ENCODE measurements at regions not wholly inside any gene's neighbourhood (a gene's known extent, or its start where the extent isn't known, plus 50 kb on each side); places are given as distances from the start of the nearest gene placed in this dataset.

DNA sequence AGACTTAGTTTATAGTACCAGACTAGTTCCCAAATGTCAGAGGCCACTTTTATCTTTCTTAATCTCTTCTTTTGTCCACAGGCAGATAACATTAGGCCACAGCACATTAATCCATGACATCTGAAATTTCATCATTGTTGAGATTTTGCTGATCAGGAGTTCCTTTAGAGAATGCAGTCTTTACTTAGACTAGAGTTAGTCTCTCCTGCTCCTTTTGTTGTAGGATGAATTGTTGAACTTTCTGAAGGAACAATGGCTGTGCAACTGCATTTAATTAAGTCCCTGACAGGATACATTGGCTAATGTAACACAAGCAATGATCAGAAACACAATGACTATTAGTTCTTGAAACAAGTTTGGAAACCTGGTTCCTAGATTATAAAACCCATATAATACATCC is 266.3 kb downstream of the PCDH20 start:
- TF ChIP-seq, protein P1, sequence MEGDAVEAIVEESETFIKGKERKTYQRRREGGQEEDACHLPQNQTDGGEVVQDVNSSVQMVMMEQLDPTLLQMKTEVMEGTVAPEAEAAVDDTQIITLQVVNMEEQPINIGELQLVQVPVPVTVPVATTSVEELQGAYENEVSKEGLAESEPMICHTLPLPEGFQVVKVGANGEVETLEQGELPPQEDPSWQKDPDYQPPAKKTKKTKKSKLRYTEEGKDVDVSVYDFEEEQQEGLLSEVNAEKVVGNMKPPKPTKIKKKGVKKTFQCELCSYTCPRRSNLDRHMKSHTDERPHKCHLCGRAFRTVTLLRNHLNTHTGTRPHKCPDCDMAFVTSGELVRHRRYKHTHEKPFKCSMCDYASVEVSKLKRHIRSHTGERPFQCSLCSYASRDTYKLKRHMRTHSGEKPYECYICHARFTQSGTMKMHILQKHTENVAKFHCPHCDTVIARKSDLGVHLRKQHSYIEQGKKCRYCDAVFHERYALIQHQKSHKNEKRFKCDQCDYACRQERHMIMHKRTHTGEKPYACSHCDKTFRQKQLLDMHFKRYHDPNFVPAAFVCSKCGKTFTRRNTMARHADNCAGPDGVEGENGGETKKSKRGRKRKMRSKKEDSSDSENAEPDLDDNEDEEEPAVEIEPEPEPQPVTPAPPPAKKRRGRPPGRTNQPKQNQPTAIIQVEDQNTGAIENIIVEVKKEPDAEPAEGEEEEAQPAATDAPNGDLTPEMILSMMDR (IDR thresholded peaks at IDR 0.05), result no peak
- no peak for TF ChIP-seq EP300 (IDR thresholded peaks at IDR 0.05)

Measured in tibial nerve (tissue), 4 donors.